ENCODE measurements at regions not wholly inside any gene's neighbourhood (a gene's known extent, or its start where the extent isn't known, plus 50 kb on each side); places are given as distances from the start of the nearest gene placed in this dataset.

- no peak for TF ChIP-seq CTCF (IDR thresholded peaks at IDR 0.05 in 8 of 11, conservative IDR thresholded peaks at IDR 0.05 in 3 of 11)
- no peak for TF ChIP-seq POLR2AphosphoS5 (IDR thresholded peaks at IDR 0.05)
- TF ChIP-seq POLR2A (IDR thresholded peaks at IDR 0.05), result no peak
Observed at GRCh38 chr5:164518741-164519080, 1013.3 kb downstream of the MAT2B start.
